WTC11 (cell line): ENCODE measurements at regions not wholly inside any gene's neighbourhood (a gene's known extent, or its start where the extent isn't known, plus 50 kb on each side); places are given as distances from the start of the nearest gene placed in this dataset.

ENCODE experiments used
- ATAC-seq: fragments of 200-7000 bp; cut with Tn5 transposase; 2 replicates; pipeline ENCODE4 v1.10.0; 2021; ENCODE audit warnings: mild to moderate bottlenecking, moderate library complexity
- CTCF ChIA-PET: fragments of 300-600 bp; sonication (Branson Sonifier 250); formaldehyde crosslinking; loops from one replicate; lab custom pipeline; 2021; ENCODE audit warnings: antibody characterized with exemption; lab: Charles Lee
- POLR2A ChIA-PET: fragments of 350-600 bp; sonication (Branson Sonifier 250); formaldehyde crosslinking; loops from one replicate; lab custom pipeline; 2021; ENCODE audit warnings: antibody characterized with exemption; lab: Charles Lee
- DNase-seq: peaks from one replicate; pipeline ENCODE4 v3.0.0; 2021; ENCODE audit warnings: low spot score
- H3K27ac Mint-ChIP-seq: 2 replicates; pipeline ENCODE4 v1.8.0; 2021; ENCODE audit warnings: mixed read lengths
- H3K27me3 Mint-ChIP-seq: 2 replicates; pipeline ENCODE4 v1.8.0; 2021; ENCODE audit warnings: low read depth, mild to moderate bottlenecking, moderate library complexity, mixed read lengths
- H3K36me3 Mint-ChIP-seq: 2 replicates; pipeline ENCODE4 v1.8.0; 2021; ENCODE audit warnings: mixed read lengths
- H3K4me1 Mint-ChIP-seq: 2 replicates; pipeline ENCODE4 v1.8.0; 2022; ENCODE audit warnings: mixed read lengths
- H3K4me3 Mint-ChIP-seq: 2 replicates; pipeline ENCODE4 v1.8.0; 2021; ENCODE audit warnings: mild to moderate bottlenecking, moderate library complexity, mixed read lengths
- H3K9me3 Mint-ChIP-seq: 2 replicates; pipeline ENCODE4 v1.8.0; 2021; ENCODE audit warnings: mixed read lengths
- ELF4 ChIP-seq: sonication (generic); formaldehyde crosslinking; IDR thresholded peaks from 2 replicates; pipeline ENCODE4 v1.8.1; 2022; ENCODE audit warnings: low read depth, mild to moderate bottlenecking, moderate library complexity, missing genetic modification reagents
- ESRRA ChIP-seq: sonication (generic); formaldehyde crosslinking; IDR thresholded peaks from 2 replicates; pipeline ENCODE4 v1.8.1; 2022; ENCODE audit warnings: mild to moderate bottlenecking, missing genetic modification reagents, borderline replicate concordance
- FOXK1 ChIP-seq: sonication (generic); formaldehyde crosslinking; IDR thresholded peaks from 2 replicates; pipeline ENCODE4 v1.8.0; 2022; ENCODE audit warnings: mild to moderate bottlenecking, moderate library complexity, missing genetic modification reagents
- GTF2I ChIP-seq: fragments of 250-450 bp; sonication (Bioruptor Pico); conservative IDR thresholded peaks from 2 replicates; pipeline ENCODE4 v1.4.0; 2021; ENCODE audit warnings: mild to moderate bottlenecking
- NFYB ChIP-seq: sonication (generic); formaldehyde crosslinking; conservative IDR thresholded peaks from 2 replicates; pipeline ENCODE4 v1.8.0; 2022; ENCODE audit warnings: low read depth, missing genetic modification reagents
- NR3C1 ChIP-seq: sonication (generic); formaldehyde crosslinking; conservative IDR thresholded peaks from 2 replicates; pipeline ENCODE4 v1.8.1; 2023; ENCODE audit warnings: low read depth, mild to moderate bottlenecking, missing genetic modification reagents
- OVOL2 ChIP-seq: fragments of 250-450 bp; sonication (Bioruptor Pico); IDR thresholded peaks from 2 replicates; pipeline ENCODE4 v1.9.0; 2021; ENCODE audit warnings: mild to moderate bottlenecking, borderline replicate concordance
- SMAD4 ChIP-seq: sonication (generic); formaldehyde crosslinking; IDR thresholded peaks from 2 replicates; pipeline ENCODE4 v1.8.0; 2022; ENCODE audit warnings: mild to moderate bottlenecking, missing genetic modification reagents
- ZBTB21 ChIP-seq: sonication (generic); formaldehyde crosslinking; IDR thresholded peaks from 2 replicates; pipeline ENCODE4 v1.8.1; 2023; ENCODE audit warnings: mild to moderate bottlenecking, missing genetic modification reagents, borderline replicate concordance
- ZBTB43 ChIP-seq: sonication (generic); formaldehyde crosslinking; IDR thresholded peaks from 2 replicates; pipeline ENCODE4 v1.8.1; 2023; ENCODE audit warnings: mild to moderate bottlenecking, missing genetic modification reagents
- ZNF219 ChIP-seq: sonication (generic); formaldehyde crosslinking; IDR thresholded peaks from 2 replicates; pipeline ENCODE4 v1.8.0; 2023; ENCODE audit warnings: missing genetic modification reagents, mild to moderate bottlenecking, borderline replicate concordance
- ZNF317 ChIP-seq: sonication (generic); formaldehyde crosslinking; IDR thresholded peaks from 2 replicates; pipeline ENCODE4 v1.8.1; 2023; ENCODE audit warnings: low read depth, mild to moderate bottlenecking, moderate library complexity, missing genetic modification reagents, borderline replicate concordance
- ZNF416 ChIP-seq: fragments of 250-450 bp; sonication (Bioruptor Pico); IDR thresholded peaks from 2 replicates; pipeline ENCODE4 v1.9.0; 2021; ENCODE audit warnings: mild to moderate bottlenecking, inconsistent platforms
- ZNF425 ChIP-seq: fragments of 250-450 bp; sonication (Bioruptor Pico); conservative IDR thresholded peaks from 2 replicates; pipeline ENCODE4 v1.9.0; 2021; ENCODE audit warnings: mild to moderate bottlenecking
- TF ChIP-seq, protein P1 (sequence below): sonication (generic); formaldehyde crosslinking; IDR thresholded peaks from 2 replicates; pipeline ENCODE4 v1.8.0; 2023; ENCODE audit warnings: mild to moderate bottlenecking, missing genetic modification reagents
- TF ChIP-seq, protein P2 (sequence below): sonication (generic); formaldehyde crosslinking; IDR thresholded peaks from 2 replicates; pipeline ENCODE4 v1.8.1; 2023; ENCODE audit warnings: mild to moderate bottlenecking, missing genetic modification reagents

DNA sequence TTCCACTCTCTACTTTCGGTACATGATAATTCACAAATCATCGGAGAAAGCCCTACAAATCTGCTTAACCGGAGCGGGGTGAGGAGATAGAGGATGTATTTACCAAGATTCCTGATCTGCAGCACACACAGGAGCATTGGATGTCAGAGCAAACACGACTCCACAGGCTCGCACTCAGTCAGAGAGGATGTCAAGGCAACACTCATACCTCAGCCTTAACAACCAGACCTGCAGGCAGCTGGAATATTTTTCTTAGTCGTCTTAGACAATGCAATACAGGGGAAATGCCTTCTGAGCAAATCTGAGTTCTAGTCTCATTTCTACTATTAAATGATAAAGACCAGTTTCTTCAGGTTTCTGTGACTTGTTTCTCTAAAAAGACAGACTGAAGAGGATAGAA lies 159.3 kb upstream of the CPNE8 start:
- DNase-seq, result no peak
- peaks cover 13% of the 10 kb centered on the region for H3K9me3 Mint-ChIP-seq
- CTCF ChIA-PET, result no interaction called here
- no peak for ATAC-seq
- POLR2A ChIA-PET, result no interaction called here
- H3K4me1 Mint-ChIP-seq, result peaks cover 9% of the 10 kb centered on the region
- no peaks in the 10 kb centered on the region; the same call in 1 of the 2 replicates for H3K27me3 Mint-ChIP-seq
- TF ChIP-seq FOXK1 (CRISPR knock-in tag), result no peak
- TF ChIP-seq, protein P1, sequence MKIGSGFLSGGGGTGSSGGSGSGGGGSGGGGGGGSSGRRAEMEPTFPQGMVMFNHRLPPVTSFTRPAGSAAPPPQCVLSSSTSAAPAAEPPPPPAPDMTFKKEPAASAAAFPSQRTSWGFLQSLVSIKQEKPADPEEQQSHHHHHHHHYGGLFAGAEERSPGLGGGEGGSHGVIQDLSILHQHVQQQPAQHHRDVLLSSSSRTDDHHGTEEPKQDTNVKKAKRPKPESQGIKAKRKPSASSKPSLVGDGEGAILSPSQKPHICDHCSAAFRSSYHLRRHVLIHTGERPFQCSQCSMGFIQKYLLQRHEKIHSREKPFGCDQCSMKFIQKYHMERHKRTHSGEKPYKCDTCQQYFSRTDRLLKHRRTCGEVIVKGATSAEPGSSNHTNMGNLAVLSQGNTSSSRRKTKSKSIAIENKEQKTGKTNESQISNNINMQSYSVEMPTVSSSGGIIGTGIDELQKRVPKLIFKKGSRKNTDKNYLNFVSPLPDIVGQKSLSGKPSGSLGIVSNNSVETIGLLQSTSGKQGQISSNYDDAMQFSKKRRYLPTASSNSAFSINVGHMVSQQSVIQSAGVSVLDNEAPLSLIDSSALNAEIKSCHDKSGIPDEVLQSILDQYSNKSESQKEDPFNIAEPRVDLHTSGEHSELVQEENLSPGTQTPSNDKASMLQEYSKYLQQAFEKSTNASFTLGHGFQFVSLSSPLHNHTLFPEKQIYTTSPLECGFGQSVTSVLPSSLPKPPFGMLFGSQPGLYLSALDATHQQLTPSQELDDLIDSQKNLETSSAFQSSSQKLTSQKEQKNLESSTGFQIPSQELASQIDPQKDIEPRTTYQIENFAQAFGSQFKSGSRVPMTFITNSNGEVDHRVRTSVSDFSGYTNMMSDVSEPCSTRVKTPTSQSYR (CRISPR knock-in tag), result no peak
- no peak for TF ChIP-seq ZNF416 (CRISPR knock-in tag)
- no peak for TF ChIP-seq ZBTB43
- TF ChIP-seq SMAD4, result no peak
- TF ChIP-seq GTF2I, result no peak
- no peak overlapping the region for H3K4me3 Mint-ChIP-seq
- H3K27ac Mint-ChIP-seq, result no peak overlapping the region
- peaks cover 6% of the 10 kb centered on the region for H3K36me3 Mint-ChIP-seq

- ChIA-PET POLR2A (no interaction called here), CTCF (interaction anchor here (0.8 to 1.3 kb wide), 2 partner anchors 141 to 156 kb away, joined by 3 to 5 read pairs; no protein-coding TSS in a partner anchor)
- Mint-ChIP-seq H3K27me3 (no peaks in the 10 kb centered on the region; the same call in 1 of the 2 replicates), H3K9me3 (peaks cover 15% of the 10 kb centered on the region), H3K36me3 (peaks cover 6% of the 10 kb centered on the region), H3K4me3 (no peak overlapping the region), H3K27ac (peak overlapping the region; percentile 40; the same call in 1 of the 2 replicates), H3K4me1 (peaks cover 18% of the 10 kb centered on the region)
- peak; percentile 83 for ATAC-seq
- TF ChIP-seq ZBTB21 (CRISPR knock-in tag) (no peak), ZBTB43 (no peak), ELF4 (no peak), NR3C1 (CRISPR knock-in tag) (no peak), ESRRA (CRISPR knock-in tag) (no peak), ZNF425 (no peak), ZNF317 (no peak), GTF2I (no peak), OVOL2 (no peak), ZNF219 (CRISPR knock-in tag) (no peak), NFYB (CRISPR knock-in tag) (no peak)
- TF ChIP-seq, protein P2, sequence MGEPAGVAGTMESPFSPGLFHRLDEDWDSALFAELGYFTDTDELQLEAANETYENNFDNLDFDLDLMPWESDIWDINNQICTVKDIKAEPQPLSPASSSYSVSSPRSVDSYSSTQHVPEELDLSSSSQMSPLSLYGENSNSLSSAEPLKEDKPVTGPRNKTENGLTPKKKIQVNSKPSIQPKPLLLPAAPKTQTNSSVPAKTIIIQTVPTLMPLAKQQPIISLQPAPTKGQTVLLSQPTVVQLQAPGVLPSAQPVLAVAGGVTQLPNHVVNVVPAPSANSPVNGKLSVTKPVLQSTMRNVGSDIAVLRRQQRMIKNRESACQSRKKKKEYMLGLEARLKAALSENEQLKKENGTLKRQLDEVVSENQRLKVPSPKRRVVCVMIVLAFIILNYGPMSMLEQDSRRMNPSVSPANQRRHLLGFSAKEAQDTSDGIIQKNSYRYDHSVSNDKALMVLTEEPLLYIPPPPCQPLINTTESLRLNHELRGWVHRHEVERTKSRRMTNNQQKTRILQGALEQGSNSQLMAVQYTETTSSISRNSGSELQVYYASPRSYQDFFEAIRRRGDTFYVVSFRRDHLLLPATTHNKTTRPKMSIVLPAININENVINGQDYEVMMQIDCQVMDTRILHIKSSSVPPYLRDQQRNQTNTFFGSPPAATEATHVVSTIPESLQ (CRISPR knock-in tag), result no peak
- no peak for DNase-seq
These were observed 157.0 kb upstream of the CPNE8 start for GRCh38 chr12:39062266-39062996.
